H1 (cell line): ENCODE measurements at regions not wholly inside any gene's neighbourhood (a gene's known extent, or its start where the extent isn't known, plus 50 kb on each side); places are given as distances from the start of the nearest gene placed in this dataset.

Source experiments
- CTCF ChIA-PET: fragments of 300-600 bp; sonication (Branson Sonifier 250); formaldehyde crosslinking; loops from one replicate; lab custom pipeline; 2021; ENCODE audit not compliant: partially characterized antibody; lab: Charles Lee
- POLR2A ChIA-PET: fragments of 300-600 bp; sonication (Branson Sonifier 250); formaldehyde crosslinking; loops from one replicate; lab custom pipeline; 2021; ENCODE audit warnings: inconsistent platforms; ENCODE audit not compliant: partially characterized antibody; lab: Charles Lee
- DNase-seq, 2 experiments: peaks; one replicate each; pipeline versions ENCODE4 v3.0.0 to v3.0.0-alpha.2; 2010 to 2022; ENCODE audit warnings: low spot score in 2 of 2, low read depth in 1 of 2, mixed read lengths in 1 of 2
- FAIRE-seq: peaks from 2 replicates; lab custom pipeline; 2011; peaks lifted over from hg19 to GRCh38; lab: Jason Lieb, UNC
- H2AFZ ChIP-seq: 2 replicates; pipeline ENCODE4 v1.8.1; 2012; ENCODE audit warnings: low read length, inconsistent platforms
- H2AK5ac ChIP-seq: 2 replicates; pipeline ENCODE4 v1.6.1; 2013; ENCODE audit warnings: low read depth, low read length
- H2BK120ac ChIP-seq: replicated peaks from 2 replicates; pipeline ENCODE3; 2013; ENCODE audit warnings: low read depth, low read length, inconsistent platforms
- H2BK12ac ChIP-seq: 2 replicates; pipeline ENCODE4 v1.6.1; 2013; ENCODE audit warnings: low read depth, low read length
- H2BK15ac ChIP-seq: 2 replicates; pipeline ENCODE4 v1.6.1; 2013; ENCODE audit warnings: low read length
- H2BK20ac ChIP-seq: 2 replicates; pipeline ENCODE4 v1.6.1; 2013; ENCODE audit warnings: low read length
- H2BK5ac ChIP-seq: 2 replicates; pipeline ENCODE4 v1.6.1; 2013; ENCODE audit warnings: low read depth, low read length
- H3K14ac ChIP-seq: 2 replicates; pipeline ENCODE4 v1.6.1; 2013; ENCODE audit warnings: inconsistent platforms; ENCODE audit not compliant: insufficient read length
- H3K18ac ChIP-seq: 2 replicates; pipeline ENCODE4 v1.6.1; 2013; ENCODE audit warnings: low read length; ENCODE audit errors: extremely low read depth
- H3K23ac ChIP-seq: 2 replicates; pipeline ENCODE4 v1.6.1; 2013; ENCODE audit warnings: inconsistent platforms; ENCODE audit not compliant: insufficient read length
- H3K23me2 ChIP-seq: 2 replicates; pipeline ENCODE4 v1.6.1; 2013; ENCODE audit warnings: low read depth, low read length
- H3K27ac ChIP-seq: 2 replicates; pipeline ENCODE4 v1.6.1; 2011; ENCODE audit warnings: low read depth, low read length, inconsistent platforms
- H3K27me3 ChIP-seq, 4 experiments: replicated peaks in 1 of 4; 1 replicate in 1 of 4; 2 replicates in 3 of 4; pipeline versions ENCODE4 v1.6.1 to v1.8.1; 2011 to 2013; ENCODE audit warnings: low read length in 3 of 4, mild to moderate bottlenecking in 3 of 4, inconsistent platforms in 2 of 4, mixed read lengths in 2 of 4, moderate library complexity in 1 of 4; ENCODE audit not compliant: control insufficient read depth in 3 of 4, insufficient read depth in 3 of 4; ENCODE audit errors: extremely low read depth in 1 of 4
- H3K36me3 ChIP-seq, 4 experiments: 2 replicates each; pipeline versions ENCODE4 v1.6.1 to v1.8.1; 2011 to 2013; ENCODE audit warnings: mild to moderate bottlenecking in 4 of 4, low read length in 3 of 4, moderate library complexity in 2 of 4, control low read depth in 1 of 4, inconsistent platforms in 1 of 4; ENCODE audit not compliant: insufficient read depth in 4 of 4, control insufficient read depth in 2 of 4
- H3K4ac ChIP-seq: replicated peaks from 2 replicates; pipeline ENCODE3; 2013; ENCODE audit warnings: low read length, low read depth, mixed read lengths, inconsistent platforms; ENCODE audit not compliant: insufficient read length
- H3K4me1 ChIP-seq, 4 experiments: replicated peaks in 1 of 4; 1 replicate in 1 of 4; 2 replicates in 3 of 4; pipeline versions ENCODE4 v1.6.1 to v1.8.1; 2011 to 2013; ENCODE audit warnings: low read length in 3 of 4, inconsistent platforms in 2 of 4, mixed read lengths in 1 of 4; ENCODE audit not compliant: insufficient read depth in 4 of 4, control insufficient read depth in 3 of 4
- H3K4me2 ChIP-seq, 2 experiments: 2 replicates each; pipeline versions ENCODE4 v1.6.1 to v1.8.1; 2011 to 2013; ENCODE audit warnings: low read depth in 2 of 2, low read length in 2 of 2, control low read depth in 1 of 2, inconsistent platforms in 1 of 2, mild to moderate bottlenecking in 1 of 2; ENCODE audit not compliant: insufficient read depth in 1 of 2
- H3K4me3 ChIP-seq, 4 experiments: fragments of 200-600, 300-600 bp in 1 of 4; sonication (generic), shearing (Covaris generic), sonication (Bioruptor Twin) in 1 of 4; 2 replicates each; pipeline versions ENCODE4 v1.5.1 to v1.8.1; 2011 to 2016; ENCODE audit warnings: low read length in 4 of 4, low read depth in 3 of 4, control low read depth in 2 of 4, inconsistent platforms in 2 of 4, mild to moderate bottlenecking in 2 of 4, mixed read lengths in 1 of 4, moderate library complexity in 1 of 4; ENCODE audit not compliant: insufficient read depth in 2 of 4; ENCODE audit errors: extremely low read depth in 1 of 4
- H3K56ac ChIP-seq: replicated peaks from 2 replicates; pipeline ENCODE3; 2013; ENCODE audit warnings: low read depth, mild to moderate bottlenecking, mixed read lengths, low read length, inconsistent platforms; ENCODE audit not compliant: insufficient read length
- H3K79me1 ChIP-seq: 2 replicates; pipeline ENCODE4 v1.6.1; 2013; ENCODE audit warnings: low read depth, low read length, control low read depth
- H3K79me2 ChIP-seq, 2 experiments: 2 replicates each; pipeline versions ENCODE4 v1.6.1 to v1.8.1; 2012 to 2013; ENCODE audit warnings: low read length in 2 of 2, mild to moderate bottlenecking in 2 of 2, inconsistent platforms in 1 of 2; ENCODE audit not compliant: insufficient read depth in 2 of 2, control insufficient read depth in 1 of 2
- H3K9ac ChIP-seq, 4 experiments: replicated peaks in 1 of 4; 1 replicate in 1 of 4; 2 replicates in 3 of 4; pipeline versions ENCODE4 v1.6.1 to v1.8.1; 2011 to 2013; ENCODE audit warnings: low read depth in 3 of 4, low read length in 3 of 4, control low read depth in 2 of 4, mild to moderate bottlenecking in 2 of 4, moderate library complexity in 2 of 4, inconsistent platforms in 1 of 4; ENCODE audit errors: extremely low read depth in 1 of 4
- H3K9me3 ChIP-seq, 2 experiments: 2 replicates each; pipeline versions ENCODE4 v1.6.1 to v1.8.1; 2012 to 2013; ENCODE audit warnings: mild to moderate bottlenecking in 2 of 2, moderate library complexity in 2 of 2, control low read depth in 1 of 2, inconsistent platforms in 1 of 2, low read depth in 1 of 2, low read length in 1 of 2, mixed read lengths in 1 of 2; ENCODE audit not compliant: insufficient read depth in 2 of 2
- H4K20me1 ChIP-seq, 2 experiments: replicated peaks in 1 of 2; 2 replicates each; pipeline versions ENCODE3 to v1.8.1; 2011 to 2013; ENCODE audit warnings: inconsistent platforms in 2 of 2, low read length in 2 of 2, mild to moderate bottlenecking in 1 of 2; ENCODE audit not compliant: insufficient read depth in 2 of 2, control insufficient read depth in 1 of 2
- H4K5ac ChIP-seq: 2 replicates; pipeline ENCODE4 v1.6.1; 2013; ENCODE audit warnings: low read length, low read depth, mixed read lengths, inconsistent platforms; ENCODE audit not compliant: insufficient read length
- H4K8ac ChIP-seq: 2 replicates; pipeline ENCODE4 v1.8.0; 2013; ENCODE audit warnings: mild to moderate bottlenecking, moderate library complexity, low read length, inconsistent platforms; ENCODE audit not compliant: insufficient read depth; ENCODE audit errors: extremely low read depth
- H4K91ac ChIP-seq: replicated peaks from 2 replicates; pipeline ENCODE3; 2013; ENCODE audit warnings: low read length, mixed read lengths, inconsistent platforms; ENCODE audit not compliant: insufficient read length
- CBX5 ChIP-seq: fragments of 300-800, 300-1000 bp; sonication (generic); IDR thresholded peaks from 2 replicates; pipeline ENCODE4 v1.7.1; 2016; ENCODE audit warnings: antibody characterized with exemption, low read length, low read depth
- EZH2 ChIP-seq: fragments of 200-600 bp; sonication (generic); IDR thresholded peaks from 2 replicates; pipeline ENCODE4 v1.7.1; 2012; ENCODE audit warnings: low read depth, mild to moderate bottlenecking, moderate library complexity, low read length, inconsistent platforms; ENCODE audit not compliant: severe bottlenecking
- MAFK ChIP-seq: IDR thresholded peaks from 2 replicates; pipeline ENCODE4 v1.6.1; 2012; ENCODE audit warnings: low read depth, mild to moderate bottlenecking, improper control_type of control experiment, low read length
- POLR2A ChIP-seq, 2 experiments: IDR thresholded peaks; 1 replicate in 1 of 2; 2 replicates in 1 of 2; pipeline ENCODE4 v1.6.1; 2011; ENCODE audit warnings: low read depth in 2 of 2, low read length in 2 of 2, mild to moderate bottlenecking in 2 of 2; ENCODE audit errors: control extremely low read depth in 1 of 2
- RFX5 ChIP-seq: IDR thresholded peaks from 2 replicates; pipeline ENCODE4 v1.6.1; 2011; ENCODE audit warnings: low read depth, low read length, improper control_type of control experiment, borderline replicate concordance
- RNF2 ChIP-seq: fragments of 200-900, 300-1000 bp; sonication (generic); IDR thresholded peaks from 2 replicates; pipeline ENCODE4 v1.7.1; 2016; ENCODE audit warnings: borderline replicate concordance, low read depth, mild to moderate bottlenecking, antibody characterized with exemption, low read length; ENCODE audit not compliant: poor library complexity, severe bottlenecking; ENCODE audit errors: missing control alignments
- SUZ12 ChIP-seq: fragments of 200-600 bp; sonication (generic); IDR thresholded peaks from 2 replicates; pipeline ENCODE4 v1.6.1; 2012; ENCODE audit warnings: mild to moderate bottlenecking, inconsistent platforms, low read length, moderate library complexity, mixed read lengths
- TAF7 ChIP-seq: optimal IDR thresholded peaks from 2 replicates; pipeline ENCODE3; 2011; ENCODE audit warnings: low read depth, mild to moderate bottlenecking, inconsistent platforms, low read length, moderate library complexity, borderline replicate concordance
- TBP ChIP-seq: IDR thresholded peaks from 2 replicates; pipeline ENCODE4 v1.6.1; 2011; ENCODE audit warnings: low read depth, low read length, improper control_type of control experiment
- WGBS, 2 experiments: shearing (Covaris generic) in 1 of 2; methylation state at CpG; one replicate each; pipeline versions ENCODE4 v1.1.6 to v1.1.7; 2013 to 2015; ENCODE audit warnings: low lambda C conversion rate in 2 of 2, mixed read lengths in 2 of 2, inconsistent platforms in 1 of 2, low coverage in 1 of 2, missing lambda C conversion rate in 1 of 2; ENCODE audit not compliant: insufficient replicate concordance in 2 of 2, insufficient coverage in 1 of 2, insufficient read length in 1 of 2; ENCODE audit errors: extremely low coverage in 1 of 2, missing lambda C conversion rate in 1 of 2; 5-methylcytosine and 5-hydroxymethylcytosine counted together

DNA sequence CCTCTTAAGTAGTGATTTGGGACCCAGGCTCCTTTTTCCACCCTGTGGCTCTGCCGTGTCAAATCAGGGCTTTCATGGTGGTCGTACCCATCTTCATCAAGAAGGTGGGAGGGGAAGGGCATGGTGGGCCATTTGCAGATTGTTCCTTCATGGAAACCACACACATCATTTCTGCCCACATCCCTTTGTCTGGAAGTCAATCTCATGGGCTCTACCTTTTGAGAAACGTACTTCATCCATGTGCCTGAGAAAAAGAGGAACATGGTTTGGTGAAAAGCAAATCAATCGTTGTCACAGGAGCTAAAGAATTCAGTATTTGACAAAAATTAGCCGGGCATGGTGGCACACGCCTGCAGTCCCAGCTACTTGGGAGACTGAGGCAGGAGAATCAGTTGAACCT lies 233.4 kb downstream of the FOXO1 start:
- H3K4me3 ChIP-seq, result no peak overlapping the region
- no peak overlapping the region for H2BK15ac ChIP-seq
- H3K23me2 ChIP-seq, result no peaks in the 10 kb centered on the region
- no peak overlapping the region for H3K56ac ChIP-seq
- DNase-seq (no peak), FAIRE-seq (no peak)
- H2BK5ac ChIP-seq, result no peak overlapping the region
- H3K4ac ChIP-seq, result no peak overlapping the region
- no peak overlapping the region for H3K4me2 ChIP-seq
- no peak overlapping the region for H2AK5ac ChIP-seq
- H2BK12ac ChIP-seq, result no peak overlapping the region
- H3K14ac ChIP-seq, result no peak overlapping the region
- H3K79me2 ChIP-seq, result no peaks in the 10 kb centered on the region
- no peak overlapping the region for H3K9ac ChIP-seq
- no peaks in the 10 kb centered on the region for H3K36me3 ChIP-seq
- 0 out of 7 replicates have a peak, but pooled peaks cover 0 to 2% (median 0%) of the 10 kb centered on the region in 4 experiments for H3K27me3 ChIP-seq
- ChIA-PET POLR2A (no interaction called here), CTCF (interaction anchor here (1.1 kb wide), 1 partner anchor 416 kb away, joined by 3 read pairs; no protein-coding TSS in a partner anchor)
- H2AFZ ChIP-seq, result no peak overlapping the region
- no peak overlapping the region for H4K5ac ChIP-seq
- H3K27ac ChIP-seq, result no peak overlapping the region
- no peak overlapping the region for H2BK20ac ChIP-seq
- no peak overlapping the region for H3K23ac ChIP-seq
- no peak overlapping the region for H3K18ac ChIP-seq
- H3K9me3 ChIP-seq, result peaks cover 4 to 5% of the 10 kb centered on the region in 2 experiments; a peak in 1 of 4 replicates
- WGBS, 2 experiments, result 60% methylated on average over 6 of the region's 6 CpGs; no CpG with 5 or more reads in 1 of the 2 experiments
- H4K8ac ChIP-seq, result no peak overlapping the region
- TF ChIP-seq RNF2, result no peak
- TF ChIP-seq SUZ12, result no peak
- TF ChIP-seq EZH2, result no peak
- TF ChIP-seq MAFK, result no peak
- no peak for TF ChIP-seq RFX5
- no peak for TF ChIP-seq TBP
- no peak for TF ChIP-seq POLR2A (IDR thresholded peaks at IDR 0.05; ENCODE audit: control extremely low read depth in 1 of 2, low read depth in 2 of 2, low read length in 2 of 2)
- TF ChIP-seq TAF7, result no peak
- TF ChIP-seq CBX5, result no peak
- no peaks in the 10 kb centered on the region for H3K4me1 ChIP-seq
- no peak overlapping the region for H2BK120ac ChIP-seq
- no peaks in the 10 kb centered on the region for H3K79me1 ChIP-seq
- H4K20me1 ChIP-seq, result no peaks in the 10 kb centered on the region
- H4K91ac ChIP-seq, result no peak overlapping the region
